IMR-90 (cell line): ENCODE measurements at regions not wholly inside any gene's neighbourhood (a gene's known extent, or its start where the extent isn't known, plus 50 kb on each side); places are given as distances from the start of the nearest gene placed in this dataset.

ENCODE experiments used
- BHLHE40 ChIP-seq: fragments of 150-350 bp; IDR thresholded peaks from 2 replicates; pipeline ENCODE4 v1.6.1; 2016; ENCODE audit warnings: mild to moderate bottlenecking, low read depth, low read length
- CEBPB ChIP-seq: IDR thresholded peaks from 2 replicates; pipeline ENCODE4 v1.6.1; 2012; ENCODE audit warnings: low read depth, low read length, improper control_type of control experiment
- CHD1 ChIP-seq: IDR thresholded peaks from 2 replicates; pipeline ENCODE4 v1.6.1; 2012; ENCODE audit warnings: low read depth, low read length, improper control_type of control experiment
- CTCF ChIP-seq: conservative IDR thresholded peaks from 2 replicates; pipeline ENCODE4 v1.5.1; 2012; ENCODE audit warnings: mild to moderate bottlenecking, low read depth, low read length, improper control_type of control experiment
- MAFK ChIP-seq: IDR thresholded peaks from 2 replicates; pipeline ENCODE4 v1.6.1; 2012; ENCODE audit warnings: low read depth, low read length, improper control_type of control experiment
- MAZ ChIP-seq: IDR thresholded peaks from 2 replicates; pipeline ENCODE4 v1.6.1; 2012; ENCODE audit warnings: low read depth, mild to moderate bottlenecking, low read length, improper control_type of control experiment, moderate library complexity, borderline replicate concordance
- MXI1 ChIP-seq: IDR thresholded peaks from 2 replicates; pipeline ENCODE4 v1.6.1; 2012; ENCODE audit warnings: low read depth, mild to moderate bottlenecking, low read length, moderate library complexity, borderline replicate concordance
- NFE2L2 ChIP-seq: fragments of 150-350 bp; IDR thresholded peaks from 2 replicates; pipeline ENCODE4 v1.6.1; 2016; ENCODE audit warnings: low read depth, mild to moderate bottlenecking, low read length
- POLR2A ChIP-seq: IDR thresholded peaks from 2 replicates; pipeline ENCODE4 v1.6.1; 2012; ENCODE audit warnings: mild to moderate bottlenecking, low read depth, low read length
- RCOR1 ChIP-seq: IDR thresholded peaks from 2 replicates; pipeline ENCODE4 v1.6.1; 2012; ENCODE audit warnings: mild to moderate bottlenecking, low read length, improper control_type of control experiment; ENCODE audit not compliant: insufficient replicate concordance
- RFX5 ChIP-seq: IDR thresholded peaks from 2 replicates; pipeline ENCODE4 v1.8.0; 2012; ENCODE audit warnings: low read depth, mild to moderate bottlenecking, low read length, moderate library complexity
- SMC3 ChIP-seq: fragments of 150-350 bp; IDR thresholded peaks from 2 replicates; pipeline ENCODE4 v1.6.1; 2016; ENCODE audit warnings: low read depth, mild to moderate bottlenecking, antibody characterized with exemption, low read length, moderate library complexity
- USF2 ChIP-seq: fragments of 150-350 bp; IDR thresholded peaks from 2 replicates; pipeline ENCODE4 v1.6.1; 2017; ENCODE audit warnings: mild to moderate bottlenecking, antibody characterized with exemption, low read length, low read depth
- TF ChIP-seq, protein P1 (sequence below): fragments of 150-350 bp; IDR thresholded peaks from 2 replicates; pipeline ENCODE4 v1.6.1; 2016; ENCODE audit warnings: low read depth, mild to moderate bottlenecking, low read length, moderate library complexity, borderline replicate concordance

- no peak for TF ChIP-seq CTCF
- TF ChIP-seq, protein P1, sequence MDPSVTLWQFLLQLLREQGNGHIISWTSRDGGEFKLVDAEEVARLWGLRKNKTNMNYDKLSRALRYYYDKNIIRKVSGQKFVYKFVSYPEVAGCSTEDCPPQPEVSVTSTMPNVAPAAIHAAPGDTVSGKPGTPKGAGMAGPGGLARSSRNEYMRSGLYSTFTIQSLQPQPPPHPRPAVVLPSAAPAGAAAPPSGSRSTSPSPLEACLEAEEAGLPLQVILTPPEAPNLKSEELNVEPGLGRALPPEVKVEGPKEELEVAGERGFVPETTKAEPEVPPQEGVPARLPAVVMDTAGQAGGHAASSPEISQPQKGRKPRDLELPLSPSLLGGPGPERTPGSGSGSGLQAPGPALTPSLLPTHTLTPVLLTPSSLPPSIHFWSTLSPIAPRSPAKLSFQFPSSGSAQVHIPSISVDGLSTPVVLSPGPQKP, result no peak
- TF ChIP-seq POLR2A, result no peak
- no peak for TF ChIP-seq RCOR1
- no peak for TF ChIP-seq BHLHE40
- TF ChIP-seq CEBPB, result no peak
- TF ChIP-seq SMC3, result no peak
- TF ChIP-seq USF2, result no peak
- no peak for TF ChIP-seq CHD1
- no peak for TF ChIP-seq MXI1
- no peak for TF ChIP-seq MAFK
- no peak for TF ChIP-seq MAZ
- no peak for TF ChIP-seq NFE2L2
- no peak for TF ChIP-seq RFX5
Observed at GRCh38 chr1:19560480-19560879, 75.1 kb upstream of the CAPZB start.
